ENCODE measurements at regions not wholly inside any gene's neighbourhood (a gene's known extent, or its start where the extent isn't known, plus 50 kb on each side); places are given as distances from the start of the nearest gene placed in this dataset.
A peak's percentile ranks its signal among the peaks of the same experiment; 100 is the strongest.
"Not testable (repeated sequence)": the region's sequence is repeated elsewhere in the genome, so short reads cannot be mapped to it uniquely, and the experiment has no call there.

DNA sequence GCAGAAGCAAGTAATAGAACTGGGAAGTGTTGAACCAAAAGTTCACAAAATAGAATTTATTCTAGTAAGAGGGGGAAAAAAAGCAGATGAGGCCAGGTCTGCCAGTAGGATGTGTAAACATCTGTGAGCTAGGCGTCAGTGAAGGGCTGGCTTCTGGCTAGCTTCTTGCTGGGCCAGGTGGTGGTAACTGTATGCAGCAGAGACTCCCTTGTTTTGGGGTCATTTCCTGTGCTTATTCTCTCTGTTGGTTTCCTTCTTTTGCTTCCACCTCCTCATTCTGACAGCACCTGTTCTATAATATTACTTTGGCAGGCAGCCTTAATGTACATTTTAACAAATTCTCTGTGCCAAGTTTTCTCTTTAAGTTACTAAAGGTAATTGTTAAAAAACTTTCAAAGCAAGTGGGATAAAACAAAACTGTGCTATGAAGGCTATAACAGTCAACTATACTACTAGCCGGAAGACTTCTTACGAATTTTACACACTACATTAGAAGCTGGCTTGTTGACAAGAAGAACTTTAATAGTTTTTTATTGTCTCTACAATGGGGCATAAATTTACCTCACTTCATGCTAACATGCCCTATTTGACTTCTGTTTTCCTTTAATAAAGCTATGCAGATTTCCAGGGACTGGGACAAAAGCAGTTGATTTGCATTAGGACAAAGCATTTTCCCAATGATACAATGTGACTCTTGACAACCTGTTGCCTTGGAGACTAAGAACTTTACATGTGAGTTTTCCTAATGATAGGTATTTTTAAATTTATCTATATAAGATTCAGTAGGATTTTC is 318.8 kb upstream of the NAALADL2 start:
- no peak for DNase-seq (ENCODE audit: low read depth)

DNA sequence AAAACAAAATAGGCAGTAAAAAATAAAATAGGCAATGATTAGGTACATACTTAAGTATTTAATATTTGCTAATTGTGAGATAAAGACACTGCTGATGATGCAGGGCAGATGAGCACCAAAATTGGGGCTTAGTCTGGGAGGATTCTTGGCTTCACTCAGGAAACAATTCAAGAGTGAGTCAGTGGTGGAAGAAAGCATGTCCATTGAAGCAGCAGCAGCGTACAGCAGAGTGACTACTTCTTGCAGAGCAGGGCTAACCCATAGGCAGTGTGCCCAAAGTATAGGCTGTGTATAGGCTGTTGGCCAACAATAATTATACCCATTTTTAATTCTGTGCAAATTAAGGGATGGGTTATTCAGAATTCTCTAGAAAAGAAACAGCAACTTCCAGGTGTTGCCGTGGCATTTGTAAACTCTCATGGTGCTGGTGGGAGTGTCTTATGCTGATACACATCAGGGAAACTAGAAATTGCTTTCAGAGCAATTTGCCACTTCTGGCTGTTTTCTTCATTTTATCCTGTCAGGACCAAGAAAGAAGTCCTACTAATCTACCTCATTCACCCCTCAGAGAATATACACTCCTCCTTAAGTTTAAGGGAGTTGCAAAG is 317.3 kb upstream of the NAALADL2 start:
- no peak for DNase-seq (ENCODE audit: low read depth)

GRCh38 chr3:174547801-174548435 is 311.2 kb upstream of the NAALADL2 start:
- no peak for DNase-seq (ENCODE audit: low read depth)

DNA sequence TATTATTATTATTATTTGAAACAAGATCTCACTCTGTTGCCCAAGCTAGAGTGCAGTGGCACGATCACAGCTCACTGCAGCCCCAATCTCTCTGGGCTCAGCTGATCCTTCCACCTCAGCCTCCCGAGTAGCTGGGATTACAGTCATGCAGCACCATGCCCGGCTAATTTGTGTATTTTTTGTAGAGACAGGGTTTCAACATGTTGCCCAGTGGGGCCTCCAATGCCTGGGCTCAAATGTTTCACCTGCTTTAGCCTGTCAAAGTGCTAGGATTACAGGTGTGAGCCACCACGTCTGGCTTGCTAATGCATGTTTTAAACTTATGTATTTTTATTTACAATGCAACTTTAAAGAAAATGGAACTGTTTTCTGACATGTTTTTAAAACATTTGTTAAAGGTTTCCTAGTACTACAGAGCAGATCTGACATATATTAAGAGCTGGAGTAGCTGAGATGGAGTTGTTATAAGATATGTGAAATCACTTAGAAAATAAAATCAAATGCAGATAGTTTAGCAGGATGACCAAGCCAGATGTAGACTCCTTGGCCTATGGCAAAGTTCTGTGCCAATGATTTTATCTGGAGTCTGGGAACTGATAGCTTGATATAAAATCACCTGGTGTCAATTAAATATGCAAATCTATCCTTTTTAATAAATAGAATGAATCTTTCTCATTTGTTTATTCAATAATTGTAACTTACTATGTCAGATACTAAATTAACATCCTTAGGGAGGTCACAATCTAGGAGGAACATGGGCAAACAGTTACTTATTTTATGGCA is 310.1 kb upstream of the NAALADL2 start:
- DNase-seq (ENCODE audit: low read depth) = no peak

- no peak for DNase-seq (ENCODE audit: low read depth)
Observed at GRCh38 chr3:174581558-174581957, 277.6 kb upstream of the NAALADL2 start.

DNA sequence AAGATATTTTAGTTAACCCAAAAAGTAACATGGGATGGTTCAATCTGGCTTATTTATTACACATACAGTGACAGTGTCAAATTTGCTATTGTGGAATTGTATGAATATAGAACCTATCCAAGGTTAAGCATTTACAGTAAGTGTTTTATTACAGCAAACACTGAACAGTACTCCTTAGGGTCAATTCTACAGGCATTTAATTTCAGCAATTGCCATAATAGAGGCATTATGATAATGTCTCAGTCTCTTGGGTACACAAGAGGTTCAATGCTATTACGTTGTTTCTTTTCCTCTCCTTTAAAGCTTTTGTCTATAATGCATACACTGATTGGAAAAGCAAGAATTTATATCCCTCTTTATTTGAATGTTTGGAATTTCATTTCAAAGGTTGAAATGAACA is 275.7 kb upstream of the NAALADL2 start:
- no peak for DNase-seq (ENCODE audit: low read depth)

GRCh38 chr3:174587137-174587536 is 272.0 kb upstream of the NAALADL2 start:
- not testable (repeated sequence) for DNase-seq (ENCODE audit: low read depth)

- DNase-seq (ENCODE audit: low read depth) = no peak
Observed at GRCh38 chr3:174596447-174596982, 262.6 kb upstream of the NAALADL2 start.

GRCh38 chr3:174598885-174599439 is 260.2 kb upstream of the NAALADL2 start:
- DNase-seq (ENCODE audit: low read depth) = no peak

- no peak for DNase-seq (ENCODE audit: low read depth)
Observed at GRCh38 chr3:174613173-174613572, 246.0 kb upstream of the NAALADL2 start.

DNA sequence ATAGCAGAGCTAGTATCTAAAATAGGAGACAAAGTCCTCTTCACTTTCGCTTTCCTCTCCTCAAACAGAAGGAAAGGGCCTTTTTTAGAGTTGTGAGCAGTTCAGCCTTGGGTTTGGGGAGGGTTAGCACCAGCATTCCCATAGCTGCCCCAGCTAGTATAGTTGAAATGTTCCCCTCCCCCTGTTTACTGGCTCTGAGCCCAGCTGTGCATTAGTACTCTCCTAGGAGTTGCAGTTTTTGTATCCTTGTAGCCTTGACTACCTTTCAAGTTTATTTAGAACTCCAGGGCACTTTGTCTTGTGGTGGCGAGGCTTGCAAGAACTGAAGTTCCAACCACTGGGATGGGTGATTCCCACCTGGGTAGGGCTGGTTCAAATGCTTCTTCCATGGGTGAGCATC is 245.1 kb upstream of the NAALADL2 start:
- DNase-seq (ENCODE audit: low read depth) = peak; percentile 13

- peak; percentile 11 for DNase-seq (ENCODE audit: low read depth)
Observed at GRCh38 chr3:174618368-174619080, 240.6 kb upstream of the NAALADL2 start.

GRCh38 chr3:174619239-174619638 is 239.9 kb upstream of the NAALADL2 start:
- DNase-seq (ENCODE audit: low read depth) = no peak

DNA sequence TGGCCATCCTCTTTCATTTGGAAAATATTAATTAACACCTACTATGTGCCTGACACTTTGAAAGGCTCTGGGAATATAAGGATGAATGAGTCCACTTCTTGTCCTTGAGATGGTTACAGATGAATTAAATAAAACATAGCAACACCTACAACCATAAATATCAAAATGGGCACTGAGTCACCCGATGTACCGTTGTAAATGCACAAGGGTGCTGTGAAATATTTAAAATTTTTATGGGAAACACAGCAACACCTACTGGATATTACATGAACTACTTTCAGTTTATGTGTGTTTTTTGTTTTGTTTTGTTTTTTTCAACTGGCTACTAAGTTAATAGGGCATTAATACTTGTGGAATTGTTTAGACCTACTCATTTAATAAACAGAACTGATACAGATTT is 239.0 kb upstream of the NAALADL2 start:
- peak; percentile 25 for DNase-seq (ENCODE audit: low read depth)

- no peak for DNase-seq (ENCODE audit: low read depth)
Observed at GRCh38 chr3:174620855-174621472, 238.2 kb upstream of the NAALADL2 start.

- DNase-seq (ENCODE audit: low read depth) = no peak
Observed at GRCh38 chr3:174633342-174633741, 225.8 kb upstream of the NAALADL2 start.

- no peak for DNase-seq (ENCODE audit: low read depth)
Observed at GRCh38 chr3:174636451-174636850, 222.7 kb upstream of the NAALADL2 start.

GRCh38 chr3:174639406-174639805 is 219.7 kb upstream of the NAALADL2 start:
- no peak for DNase-seq (ENCODE audit: low read depth)

DNA sequence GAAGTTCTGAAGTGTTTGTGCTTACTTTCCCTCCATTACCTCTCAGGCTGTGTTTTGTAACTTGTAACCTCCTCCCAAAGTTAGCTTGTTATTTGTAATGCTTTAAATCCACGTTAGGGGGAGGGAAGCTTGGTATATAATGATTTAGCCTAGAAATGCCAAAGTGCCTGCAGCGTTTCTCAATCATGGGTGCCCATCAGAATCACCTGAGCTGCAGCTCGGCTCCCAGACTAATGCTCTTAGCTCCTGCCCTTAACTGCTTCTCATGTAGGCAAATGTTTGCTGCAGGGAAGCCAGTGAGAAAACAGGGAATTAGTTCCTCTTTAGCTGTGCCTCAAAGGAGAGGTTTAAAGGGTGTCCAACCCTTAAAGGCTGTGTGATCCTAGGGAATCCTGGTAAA is 219.2 kb upstream of the NAALADL2 start:
- DNase-seq (ENCODE audit: low read depth) = peak; percentile 45

DNA sequence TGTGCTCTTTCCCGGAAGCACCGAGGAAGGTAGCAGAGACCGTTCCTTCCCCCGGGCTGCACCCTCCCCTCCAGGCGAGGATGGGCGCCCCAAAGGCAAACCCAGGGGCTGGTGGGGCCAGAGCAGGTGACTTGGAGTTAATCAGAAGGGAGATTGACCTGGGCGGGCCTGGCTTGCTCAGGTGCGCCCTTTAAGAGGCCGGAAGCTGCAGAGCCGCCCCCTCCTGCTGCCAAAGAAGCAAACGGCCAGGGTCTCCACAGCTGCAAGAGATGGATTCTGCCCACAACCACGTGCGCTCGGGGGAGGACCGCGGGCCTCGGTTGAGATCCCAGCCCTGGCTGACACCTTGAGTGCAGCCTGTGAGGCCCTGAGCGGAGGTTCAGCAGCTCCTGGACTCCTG is 218.2 kb upstream of the NAALADL2 start:
- DNase-seq (ENCODE audit: low read depth) = no peak

- no peak for DNase-seq (ENCODE audit: low read depth)
Observed at GRCh38 chr3:174644287-174644686, 214.8 kb upstream of the NAALADL2 start.

All from renal cortical epithelial cell (primary cell).